ENCODE measurements at regions not wholly inside any gene's neighbourhood (a gene's known extent, or its start where the extent isn't known, plus 50 kb on each side); places are given as distances from the start of the nearest gene placed in this dataset.
A peak's percentile ranks its signal among the peaks of the same experiment; 100 is the strongest.

DNA sequence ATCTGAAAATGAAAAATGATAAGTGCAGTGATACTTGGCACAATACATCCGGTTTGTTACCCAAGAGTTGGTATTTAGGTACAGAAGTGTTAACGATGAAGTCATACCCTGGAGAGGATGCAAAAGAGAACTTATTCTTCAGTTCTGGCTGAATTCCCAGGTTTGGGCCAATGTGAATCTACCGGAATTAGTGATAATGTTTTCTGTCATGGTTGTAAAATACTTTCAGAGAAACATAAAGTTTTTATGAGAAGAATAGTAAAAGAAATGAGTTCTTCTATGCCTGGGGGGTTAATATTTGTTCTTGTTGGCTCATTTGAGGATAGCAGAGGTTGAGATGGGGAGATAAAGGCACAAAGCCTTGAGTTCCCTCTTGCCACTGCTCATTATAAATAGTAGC, 509.9 kb upstream of the POU3F2 start:
- no peak for TF ChIP-seq EZH2 (IDR thresholded peaks at IDR 0.05; ENCODE audit: insufficient read depth, low read length)
- TF ChIP-seq, protein P1, sequence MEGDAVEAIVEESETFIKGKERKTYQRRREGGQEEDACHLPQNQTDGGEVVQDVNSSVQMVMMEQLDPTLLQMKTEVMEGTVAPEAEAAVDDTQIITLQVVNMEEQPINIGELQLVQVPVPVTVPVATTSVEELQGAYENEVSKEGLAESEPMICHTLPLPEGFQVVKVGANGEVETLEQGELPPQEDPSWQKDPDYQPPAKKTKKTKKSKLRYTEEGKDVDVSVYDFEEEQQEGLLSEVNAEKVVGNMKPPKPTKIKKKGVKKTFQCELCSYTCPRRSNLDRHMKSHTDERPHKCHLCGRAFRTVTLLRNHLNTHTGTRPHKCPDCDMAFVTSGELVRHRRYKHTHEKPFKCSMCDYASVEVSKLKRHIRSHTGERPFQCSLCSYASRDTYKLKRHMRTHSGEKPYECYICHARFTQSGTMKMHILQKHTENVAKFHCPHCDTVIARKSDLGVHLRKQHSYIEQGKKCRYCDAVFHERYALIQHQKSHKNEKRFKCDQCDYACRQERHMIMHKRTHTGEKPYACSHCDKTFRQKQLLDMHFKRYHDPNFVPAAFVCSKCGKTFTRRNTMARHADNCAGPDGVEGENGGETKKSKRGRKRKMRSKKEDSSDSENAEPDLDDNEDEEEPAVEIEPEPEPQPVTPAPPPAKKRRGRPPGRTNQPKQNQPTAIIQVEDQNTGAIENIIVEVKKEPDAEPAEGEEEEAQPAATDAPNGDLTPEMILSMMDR (IDR thresholded peaks at IDR 0.05; ENCODE audit: insufficient read depth, low read depth, low read length): no peak
- FAIRE-seq (no peak), DNase-seq (ENCODE audit: low read depth) (peak; percentile 61)
- Histone ChIP-seq H3K9ac (ENCODE audit: low read length) (no peak overlapping the region), H3K4me3 (ENCODE audit: insufficient read depth, low read depth, low read length) (no peak overlapping the region), H3K27ac (ENCODE audit: low read depth, low read length) (no peak overlapping the region), H3K79me2 (ENCODE audit: insufficient read depth, low read length) (no peaks in the 10 kb centered on the region), H3K36me3 (ENCODE audit: insufficient read depth, low read length) (no peaks in the 10 kb centered on the region), H3K4me2 (ENCODE audit: low read length) (no peak overlapping the region), H3K9me3 (ENCODE audit: insufficient read depth, low read depth, low read length) (no peaks in the 10 kb centered on the region), H2AFZ (ENCODE audit: low read depth, low read length) (no peak overlapping the region), H4K20me1 (ENCODE audit: insufficient read depth, low read length) (no peaks in the 10 kb centered on the region), H3K27me3 (ENCODE audit: insufficient read depth, low read length) (no peaks in the 10 kb centered on the region), H3K4me1 (ENCODE audit: insufficient read depth, low read length) (peaks cover 2% of the 10 kb centered on the region)
- Mint-ChIP-seq H3K36me3 (ENCODE audit: low read depth, unreplicated experiment) (no peaks in the 10 kb centered on the region), H3K4me3 (ENCODE audit: unreplicated experiment) (no peak overlapping the region), H3K4me1 (ENCODE audit: low read depth, unreplicated experiment) (no peaks in the 10 kb centered on the region), H3K27ac (ENCODE audit: unreplicated experiment) (no peak overlapping the region), H3K9me3 (ENCODE audit: unreplicated experiment) (peaks cover 1% of the 10 kb centered on the region), H3K27me3 (ENCODE audit: low read depth, unreplicated experiment) (peaks cover 1% of the 10 kb centered on the region)

DNA sequence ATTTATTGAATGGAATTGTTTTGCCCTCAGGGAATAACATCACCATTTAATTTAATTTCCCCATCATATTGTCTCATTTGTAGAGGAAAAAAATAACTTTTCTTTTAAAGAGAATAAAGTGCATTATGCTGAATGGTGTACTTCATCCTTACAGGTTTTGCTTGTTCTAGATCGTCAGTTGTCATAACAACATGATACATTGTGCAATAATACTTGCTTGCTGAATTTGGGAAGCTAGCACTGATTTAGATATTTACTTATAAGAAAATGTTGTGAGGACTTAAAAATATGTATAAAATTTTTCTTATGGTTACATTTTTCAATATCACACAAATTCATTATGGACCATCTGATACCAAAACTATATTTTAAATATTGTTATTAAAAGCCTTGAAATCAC, 509.0 kb upstream of the POU3F2 start:
- no peaks in the 10 kb centered on the region for H3K4me1 Mint-ChIP-seq (ENCODE audit: low read depth, unreplicated experiment)
- H3K27me3 Mint-ChIP-seq (ENCODE audit: low read depth, unreplicated experiment): peaks cover 1% of the 10 kb centered on the region
- Histone ChIP-seq H2AFZ (ENCODE audit: low read depth, low read length) (no peak overlapping the region), H3K27me3 (ENCODE audit: insufficient read depth, low read length) (no peaks in the 10 kb centered on the region), H3K4me3 (ENCODE audit: insufficient read depth, low read depth, low read length) (no peak overlapping the region), H3K4me1 (ENCODE audit: insufficient read depth, low read length) (peaks cover 2% of the 10 kb centered on the region), H3K4me2 (ENCODE audit: low read length) (no peak overlapping the region), H3K9ac (ENCODE audit: low read length) (no peak overlapping the region), H3K9me3 (ENCODE audit: insufficient read depth, low read depth, low read length) (no peaks in the 10 kb centered on the region), H3K79me2 (ENCODE audit: insufficient read depth, low read length) (no peaks in the 10 kb centered on the region), H4K20me1 (ENCODE audit: insufficient read depth, low read length) (no peaks in the 10 kb centered on the region), H3K36me3 (ENCODE audit: insufficient read depth, low read length) (no peaks in the 10 kb centered on the region), H3K27ac (ENCODE audit: low read depth, low read length) (no peak overlapping the region)
- DNase-seq (ENCODE audit: low read depth) (no peak), FAIRE-seq (no peak)
- H3K9me3 Mint-ChIP-seq (ENCODE audit: unreplicated experiment): peaks cover 2% of the 10 kb centered on the region
- H3K4me3 Mint-ChIP-seq (ENCODE audit: unreplicated experiment): no peak overlapping the region
- H3K27ac Mint-ChIP-seq (ENCODE audit: unreplicated experiment): no peak overlapping the region
- H3K36me3 Mint-ChIP-seq (ENCODE audit: low read depth, unreplicated experiment): no peaks in the 10 kb centered on the region
- TF ChIP-seq EZH2 (IDR thresholded peaks at IDR 0.05; ENCODE audit: insufficient read depth, low read length): no peak
- TF ChIP-seq, protein P1 (IDR thresholded peaks at IDR 0.05; ENCODE audit: insufficient read depth, low read depth, low read length): no peak

DNA sequence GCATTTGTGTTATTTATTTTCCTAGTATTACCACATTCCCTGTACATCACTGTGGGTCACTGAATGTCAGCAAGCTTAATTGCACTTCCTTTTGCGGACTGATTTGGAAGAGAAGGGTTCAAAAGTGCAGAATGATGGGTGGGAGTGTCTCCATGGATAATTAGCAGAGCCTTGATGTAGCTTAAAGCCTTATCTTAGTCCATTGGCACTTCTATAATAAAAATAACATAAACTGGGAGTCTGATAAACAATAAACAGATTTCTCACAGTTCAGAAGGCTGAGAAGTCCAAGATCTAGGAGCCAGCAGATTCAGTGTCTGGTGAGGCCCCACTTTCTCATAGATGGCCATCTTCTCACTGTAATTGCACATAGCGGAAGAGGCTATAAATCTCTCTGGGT, 501.1 kb upstream of the POU3F2 start:
- Histone ChIP-seq H3K4me1 (ENCODE audit: insufficient read depth, low read length) (no peaks in the 10 kb centered on the region), H3K27ac (ENCODE audit: low read depth, low read length) (no peak overlapping the region), H3K4me2 (ENCODE audit: low read length) (no peak overlapping the region), H3K79me2 (ENCODE audit: insufficient read depth, low read length) (no peaks in the 10 kb centered on the region), H3K9me3 (ENCODE audit: insufficient read depth, low read depth, low read length) (no peaks in the 10 kb centered on the region), H3K27me3 (ENCODE audit: insufficient read depth, low read length) (no peaks in the 10 kb centered on the region), H3K36me3 (ENCODE audit: insufficient read depth, low read length) (no peaks in the 10 kb centered on the region), H2AFZ (ENCODE audit: low read depth, low read length) (no peak overlapping the region), H3K9ac (ENCODE audit: low read length) (no peak overlapping the region), H3K4me3 (ENCODE audit: insufficient read depth, low read depth, low read length) (no peak overlapping the region), H4K20me1 (ENCODE audit: insufficient read depth, low read length) (no peaks in the 10 kb centered on the region)
- H3K27me3 Mint-ChIP-seq (ENCODE audit: low read depth, unreplicated experiment): no peaks in the 10 kb centered on the region
- no peaks in the 10 kb centered on the region for H3K4me1 Mint-ChIP-seq (ENCODE audit: low read depth, unreplicated experiment)
- peaks cover 2% of the 10 kb centered on the region for H3K9me3 Mint-ChIP-seq (ENCODE audit: unreplicated experiment)
- no peak overlapping the region for H3K27ac Mint-ChIP-seq (ENCODE audit: unreplicated experiment)
- DNase-seq (ENCODE audit: low read depth) (no peak), FAIRE-seq (no peak)
- H3K4me3 Mint-ChIP-seq (ENCODE audit: unreplicated experiment): no peak overlapping the region
- H3K36me3 Mint-ChIP-seq (ENCODE audit: low read depth, unreplicated experiment): no peaks in the 10 kb centered on the region
- TF ChIP-seq, protein P1 (IDR thresholded peaks at IDR 0.05; ENCODE audit: insufficient read depth, low read depth, low read length): no peak
- no peak for TF ChIP-seq EZH2 (IDR thresholded peaks at IDR 0.05; ENCODE audit: insufficient read depth, low read length)
